ENCODE measurements at regions not wholly inside any gene's neighbourhood (a gene's known extent, or its start where the extent isn't known, plus 50 kb on each side); places are given as distances from the start of the nearest gene placed in this dataset.

DNA sequence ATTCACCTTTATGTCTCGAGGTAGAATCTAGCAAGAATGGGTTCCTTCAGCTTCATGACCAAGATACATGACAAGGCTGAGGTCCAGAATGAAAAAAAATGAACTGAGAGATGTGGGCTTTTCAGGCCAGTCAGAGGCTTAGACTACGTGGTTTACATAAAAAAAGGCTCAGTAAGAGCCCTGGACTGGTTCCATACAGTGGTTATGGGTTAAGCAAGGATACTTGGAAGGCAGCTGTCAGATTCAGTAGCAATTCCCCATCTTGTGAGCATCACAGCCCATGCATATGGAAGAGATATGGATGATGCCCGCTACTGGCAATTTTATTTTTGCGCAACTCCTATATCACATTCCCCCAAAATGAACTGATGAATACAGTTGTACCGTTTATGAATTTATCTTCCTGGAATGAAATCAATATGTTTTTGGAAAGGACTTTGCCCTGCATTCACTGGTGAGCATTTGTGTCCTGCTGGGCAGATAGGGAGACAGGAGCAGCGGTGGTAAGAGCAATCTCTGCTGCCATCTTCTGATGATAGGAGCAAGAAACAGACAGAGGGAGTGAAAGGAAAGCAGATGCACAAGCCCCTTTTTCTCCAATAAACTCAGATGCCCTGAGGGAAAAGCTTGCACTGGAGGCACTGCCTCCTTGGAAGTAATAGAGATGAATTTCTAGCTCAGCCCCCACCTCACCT is 280.4 kb downstream of the GALC start:
- no peak for DNase-seq

DNA sequence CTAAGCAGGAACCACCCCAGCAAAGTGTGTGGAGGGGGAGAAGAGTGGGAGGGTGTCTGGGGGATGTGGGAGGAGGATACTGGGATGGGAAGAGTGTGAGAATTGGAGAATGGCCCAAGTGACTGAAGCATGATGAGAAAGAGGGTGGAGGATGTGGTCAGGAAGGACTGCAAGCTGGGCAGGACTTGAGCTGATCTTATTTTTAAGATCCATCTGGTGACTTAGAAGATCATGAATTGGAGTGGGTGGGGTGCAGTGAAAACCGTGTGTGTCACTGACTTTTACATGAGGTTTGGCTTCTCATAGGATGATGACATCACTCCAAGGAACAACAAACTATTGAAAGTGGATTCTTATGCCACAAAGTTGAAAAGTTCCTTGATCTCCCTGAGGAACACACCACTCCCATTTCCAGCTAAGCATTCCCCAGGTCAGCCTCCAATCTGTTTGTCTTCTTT is 287.5 kb downstream of the GALC start:
- DNase-seq, result no peak

DNA sequence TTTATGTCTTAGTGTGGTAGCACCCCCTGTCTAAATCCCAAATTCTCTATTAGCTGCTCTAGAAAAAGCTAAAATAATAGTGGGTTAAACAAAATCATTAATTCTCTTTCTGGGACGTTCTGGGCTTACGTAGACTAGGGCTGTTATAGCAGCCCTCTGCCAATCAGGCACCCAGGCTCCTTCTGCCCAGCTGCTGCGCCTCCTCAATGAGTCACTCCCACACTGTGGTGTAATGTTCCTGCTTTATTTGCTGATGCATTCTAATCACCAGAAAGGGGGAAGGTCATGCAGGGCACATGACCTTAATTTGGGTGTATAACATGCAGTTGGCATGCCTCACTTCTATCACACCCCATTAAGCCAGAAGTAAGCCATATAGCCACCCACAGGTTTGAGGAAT is 294.5 kb downstream of the GALC start:
- DNase-seq, result no peak

DNA sequence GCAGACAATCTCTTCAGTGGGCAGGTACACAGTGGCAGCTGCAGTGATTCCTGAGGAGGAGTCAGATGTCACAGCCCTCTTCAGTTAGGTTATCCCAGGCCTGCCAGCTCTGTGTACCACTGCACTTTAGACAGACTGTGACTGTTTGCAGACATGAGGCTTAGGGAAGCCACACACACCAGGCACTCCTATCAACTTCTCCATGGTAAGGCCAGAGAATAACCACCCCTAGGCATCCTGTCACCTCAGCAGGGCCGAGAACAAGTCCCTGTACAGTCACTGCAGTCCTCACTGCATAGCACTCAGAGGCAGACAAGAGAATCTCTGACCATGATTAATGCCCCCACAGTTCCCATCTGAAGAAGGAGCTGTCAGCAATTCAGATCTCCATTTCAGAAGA is 296.5 kb downstream of the GALC start:
- DNase-seq, result peak; percentile 73

DNA sequence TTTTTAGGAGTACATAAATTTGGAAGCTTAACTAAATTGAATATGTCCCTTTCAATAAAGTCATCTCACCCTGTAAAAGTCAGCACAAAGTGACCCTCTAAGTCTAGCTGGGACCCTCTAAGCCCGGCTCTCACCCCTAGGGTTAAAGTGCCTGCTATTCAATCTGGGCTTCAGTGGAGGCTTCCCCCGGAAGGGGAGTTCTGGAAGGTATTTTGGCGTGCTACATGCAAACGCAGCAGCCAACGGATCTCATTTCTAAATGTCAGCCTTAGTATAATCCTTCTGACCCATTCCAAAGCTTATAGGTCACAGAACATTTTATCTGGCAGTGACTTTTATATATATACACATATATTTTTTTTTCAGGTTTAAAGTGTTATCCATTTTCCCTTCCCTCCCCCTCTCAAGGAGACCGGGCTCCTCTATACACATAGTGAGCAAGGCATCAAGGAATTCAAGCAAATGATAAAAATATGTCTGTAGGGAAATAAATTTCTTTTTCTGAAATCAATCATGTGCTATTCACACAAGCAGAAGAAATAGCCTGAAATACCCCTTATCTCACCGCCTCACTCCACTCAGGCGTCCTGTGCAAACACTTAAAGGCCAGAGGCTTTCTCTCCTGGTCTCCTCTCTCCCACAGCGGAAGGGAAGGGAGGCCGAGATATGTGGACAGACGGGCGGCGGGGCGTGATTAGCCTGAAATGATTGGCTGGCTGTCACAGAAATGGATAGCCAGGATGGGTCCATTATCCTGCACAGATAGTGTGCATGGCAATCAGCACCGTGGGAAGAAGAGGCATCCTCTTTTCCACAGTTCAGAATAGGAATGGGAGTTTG is 301.7 kb downstream of the GALC start:
- no peak for DNase-seq

DNA sequence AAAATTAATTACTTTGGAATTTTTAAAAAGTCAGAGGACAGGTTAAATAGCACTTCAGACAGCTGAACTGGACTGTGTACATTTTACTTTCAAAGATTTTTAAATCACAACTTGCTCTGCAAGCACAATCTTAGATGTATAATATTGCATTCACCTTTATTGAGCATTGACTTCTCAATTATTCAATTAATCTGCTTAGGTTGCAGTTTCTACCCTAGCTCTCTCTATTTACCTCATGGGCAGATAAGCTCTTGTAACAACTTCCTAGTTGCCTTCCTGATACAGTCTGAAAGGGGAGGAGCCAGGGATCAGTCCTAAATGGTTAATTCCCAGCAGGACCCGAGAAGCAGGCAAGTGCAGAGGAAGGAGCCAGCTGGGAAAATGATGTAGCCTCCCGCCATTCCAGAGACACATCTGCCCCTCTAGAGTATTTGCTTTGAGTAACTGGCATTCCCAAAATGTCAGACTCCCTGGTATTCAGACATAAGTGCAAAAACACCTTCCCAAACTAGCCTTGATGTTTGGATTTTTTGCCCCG is 302.8 kb downstream of the GALC start:
- DNase-seq, result peak; percentile 75

DNA sequence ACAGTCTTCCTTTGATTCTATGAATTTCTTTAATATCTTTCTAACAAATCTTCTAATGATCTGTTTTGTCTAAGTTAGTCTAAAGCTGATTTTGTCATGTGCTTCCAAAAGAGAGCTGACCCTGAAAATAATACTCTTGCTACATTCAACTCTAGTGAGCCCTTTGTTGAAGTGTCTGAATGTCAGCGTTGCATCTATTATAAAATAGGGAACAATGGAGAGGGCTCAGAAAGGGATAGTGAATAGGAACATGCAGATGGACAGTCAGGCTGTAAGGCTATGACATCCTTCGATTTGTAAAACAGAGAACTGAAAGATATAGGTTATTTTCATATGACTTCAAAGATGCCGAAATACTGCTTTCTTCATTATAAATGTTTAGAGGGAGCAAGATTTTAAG is 304.5 kb downstream of the GALC start:
- DNase-seq, result no peak

DNA sequence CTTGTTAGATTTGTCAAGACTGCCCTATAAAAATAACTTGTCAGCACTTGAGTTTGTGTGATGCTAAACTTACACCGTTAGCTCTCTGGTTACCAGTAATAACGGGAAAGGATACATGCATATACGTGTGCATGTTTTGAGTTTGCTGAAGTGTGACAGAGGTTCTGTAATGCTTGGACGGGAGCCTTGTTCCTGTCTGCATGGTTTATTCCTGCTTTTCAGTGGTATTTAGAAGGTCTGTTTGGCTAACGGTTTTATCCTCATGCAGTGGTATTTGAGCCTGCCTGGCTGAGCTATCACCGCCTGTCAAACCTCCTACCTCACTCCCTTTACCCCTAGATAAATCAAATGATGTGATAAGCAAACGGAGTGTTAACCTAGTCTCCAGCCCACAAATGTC is 305.6 kb downstream of the GALC start:
- DNase-seq, result no peak

DNA sequence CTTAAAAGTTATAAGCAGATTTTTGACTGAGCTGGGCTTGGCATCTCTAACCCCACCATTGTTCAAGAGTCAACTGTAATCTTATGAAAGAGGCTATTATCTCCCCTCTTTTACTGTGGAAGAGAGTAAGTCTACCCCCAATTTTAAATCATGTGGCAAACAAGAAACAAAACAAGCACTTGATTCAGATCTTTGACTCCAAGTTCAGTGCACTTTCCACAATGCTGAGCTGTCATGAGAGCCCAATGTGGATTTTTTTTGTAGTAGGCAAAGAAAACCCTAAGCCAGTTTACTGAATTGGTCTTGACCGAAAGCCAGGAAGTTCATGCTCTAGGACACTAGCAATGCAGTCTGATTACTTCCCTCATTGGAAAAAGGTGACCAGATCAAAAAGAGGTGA is 306.2 kb downstream of the GALC start:
- no peak for DNase-seq

DNA sequence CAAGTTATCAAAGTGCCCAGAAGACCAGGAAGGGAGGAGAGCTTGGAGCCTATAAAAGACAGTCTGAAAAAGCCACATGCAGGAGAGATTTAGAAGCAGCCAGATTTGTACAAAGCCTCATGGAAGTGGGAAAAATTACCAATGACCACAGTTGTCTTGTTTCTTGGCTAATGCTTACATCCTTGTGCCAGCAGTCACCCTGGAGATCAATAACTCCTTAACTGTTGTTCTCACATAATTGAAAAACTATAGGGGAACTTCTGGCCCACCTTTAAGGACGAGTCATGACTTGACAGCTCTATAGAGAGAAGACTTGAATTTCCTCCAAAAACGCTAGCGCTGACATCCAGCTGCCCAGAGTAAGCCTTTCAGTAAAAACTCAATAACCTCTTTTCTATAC is 313.1 kb downstream of the GALC start:
- DNase-seq, result no peak

DNA sequence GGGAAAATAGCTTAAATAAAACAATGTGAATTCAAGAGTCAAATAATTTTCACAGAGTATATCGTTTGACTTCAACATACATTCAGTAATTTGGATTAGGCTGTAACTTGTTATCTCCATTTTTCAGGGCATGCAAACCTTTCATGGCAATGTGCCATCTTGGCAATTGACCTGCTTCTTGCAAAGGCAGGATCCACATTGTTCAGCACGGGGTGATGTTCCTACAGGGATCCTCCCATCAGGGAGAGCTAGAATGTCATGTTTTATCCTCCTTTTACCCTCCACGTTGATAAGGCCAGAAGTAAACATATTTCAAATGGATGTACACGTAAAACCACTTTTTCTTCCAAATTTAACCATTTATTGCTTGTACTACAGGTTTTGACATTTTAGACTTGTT is 314.4 kb downstream of the GALC start:
- no peak for DNase-seq

DNA sequence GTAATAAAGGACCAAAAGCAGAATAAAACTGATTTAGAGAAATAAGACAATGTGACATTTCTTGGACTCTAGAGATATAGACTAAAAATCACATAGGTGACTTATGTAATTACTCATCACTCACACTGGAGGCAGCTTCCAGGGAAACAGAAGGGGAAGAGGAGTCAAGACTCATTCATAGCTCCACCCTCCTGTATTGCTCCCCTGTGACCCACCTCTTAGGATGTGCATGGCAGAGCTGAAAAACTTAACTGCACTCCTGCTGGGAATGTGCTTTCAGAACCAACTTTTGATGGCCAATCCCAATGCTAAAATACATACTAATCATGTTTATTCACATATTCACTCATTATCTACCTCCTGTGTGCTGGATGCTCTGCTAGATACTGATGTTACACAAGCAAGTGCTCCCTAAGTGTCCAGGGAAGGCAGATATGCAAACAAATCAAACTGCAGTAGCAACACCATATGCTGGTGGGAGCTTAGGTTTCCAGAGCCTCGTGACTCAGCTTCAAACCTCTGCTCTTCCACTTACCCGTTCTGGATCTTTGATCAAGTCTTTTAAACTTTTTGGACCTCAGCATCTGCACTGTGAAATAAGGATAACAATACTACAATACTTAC is 316.1 kb downstream of the GALC start:
- DNase-seq, result peak; percentile 70

DNA sequence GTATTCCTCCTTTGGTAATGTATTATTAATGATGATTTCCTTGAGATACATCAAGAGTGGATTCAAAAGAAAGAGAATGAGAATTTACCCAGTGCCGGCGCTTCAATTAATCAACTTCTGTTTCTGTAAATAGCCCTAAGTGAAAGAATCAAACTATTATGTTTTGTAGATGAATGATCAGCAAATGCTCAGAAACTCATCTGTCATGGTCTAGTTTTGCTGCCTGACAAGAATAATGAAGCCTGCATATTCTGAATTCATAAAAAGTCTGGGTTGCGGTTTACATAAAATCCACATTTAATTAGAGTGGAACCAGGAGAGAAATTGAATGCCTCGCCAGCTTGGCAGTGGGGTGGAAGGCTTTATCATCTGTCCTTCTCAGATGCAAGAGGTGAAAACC is 325.3 kb downstream of the GALC start:
- no peak for DNase-seq

DNA sequence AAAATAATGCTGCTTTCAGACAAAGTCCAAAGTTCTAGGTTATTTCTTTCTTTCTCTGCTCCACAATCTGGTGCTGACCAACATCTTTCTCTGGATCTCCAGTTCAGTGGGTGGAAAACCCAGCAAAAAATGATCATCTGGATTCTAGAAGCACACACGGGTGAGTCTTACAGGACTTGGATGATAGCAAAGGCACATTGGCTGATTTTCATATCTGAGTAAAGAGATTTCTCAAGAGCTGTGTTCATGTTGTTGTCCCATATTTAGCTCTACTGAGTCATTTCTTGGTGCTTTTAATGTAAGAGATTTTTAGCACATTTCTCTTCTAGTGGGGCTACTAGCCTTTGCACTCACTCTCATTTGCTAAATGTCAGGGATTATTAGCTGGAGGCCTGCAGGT is 336.7 kb downstream of the GALC start:
- DNase-seq, result no peak

DNA sequence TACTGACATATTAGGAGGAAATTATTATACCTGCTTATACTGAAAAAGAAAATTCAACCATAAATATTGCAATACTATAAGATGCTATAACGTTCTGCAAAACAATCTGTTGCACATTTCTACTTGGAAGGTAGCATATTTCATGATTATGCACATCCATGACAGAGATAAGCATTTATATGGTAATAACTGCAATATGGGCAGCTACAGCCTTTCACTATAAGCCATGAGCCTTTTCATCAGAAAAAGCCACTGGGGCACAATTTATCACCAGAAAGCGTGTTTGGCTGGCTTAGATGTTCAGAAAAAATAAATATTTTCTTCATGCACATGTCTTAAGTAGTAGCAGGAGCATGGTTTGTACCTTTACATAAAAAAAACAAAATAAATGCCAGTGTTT is 340.7 kb downstream of the GALC start:
- DNase-seq, result no peak

DNA sequence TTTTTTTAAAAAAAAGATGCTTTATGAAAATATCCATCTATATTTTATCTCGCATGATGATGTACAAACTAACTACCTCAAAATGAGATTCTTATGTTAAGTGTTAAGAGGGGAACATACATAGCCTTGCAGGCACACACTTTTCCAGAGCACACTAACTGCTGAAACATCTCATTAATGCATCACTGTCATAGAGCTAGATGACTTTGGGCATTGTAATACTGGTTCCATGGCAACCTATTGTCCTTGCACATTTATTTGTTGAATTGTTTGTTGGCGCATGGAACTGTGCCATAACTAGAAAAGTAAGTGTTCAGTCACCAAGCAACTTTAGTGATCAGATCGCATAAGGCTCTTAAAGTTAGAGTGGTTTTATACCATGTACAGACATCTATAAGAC is 348.3 kb downstream of the GALC start:
- DNase-seq, result no peak

DNA sequence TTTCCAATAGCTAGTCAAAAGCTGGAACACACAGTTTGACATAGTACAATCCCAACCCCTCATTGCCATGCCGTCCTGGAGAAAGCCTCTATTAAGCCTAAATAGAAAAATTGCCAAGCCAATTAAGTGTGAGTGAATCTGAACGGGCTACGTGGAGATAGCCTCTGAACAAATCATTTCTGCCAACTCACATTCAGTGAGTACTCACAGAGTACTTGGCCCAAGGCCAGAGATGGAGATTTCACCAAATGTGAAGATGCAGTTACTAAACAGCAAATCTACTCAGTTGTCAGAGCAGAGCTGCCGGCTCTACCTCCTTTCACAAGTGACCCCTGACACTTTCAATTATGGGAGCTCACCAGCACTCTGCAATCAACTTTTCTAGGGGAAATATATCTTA is 350.0 kb downstream of the GALC start:
- DNase-seq, result peak; percentile 35

DNA sequence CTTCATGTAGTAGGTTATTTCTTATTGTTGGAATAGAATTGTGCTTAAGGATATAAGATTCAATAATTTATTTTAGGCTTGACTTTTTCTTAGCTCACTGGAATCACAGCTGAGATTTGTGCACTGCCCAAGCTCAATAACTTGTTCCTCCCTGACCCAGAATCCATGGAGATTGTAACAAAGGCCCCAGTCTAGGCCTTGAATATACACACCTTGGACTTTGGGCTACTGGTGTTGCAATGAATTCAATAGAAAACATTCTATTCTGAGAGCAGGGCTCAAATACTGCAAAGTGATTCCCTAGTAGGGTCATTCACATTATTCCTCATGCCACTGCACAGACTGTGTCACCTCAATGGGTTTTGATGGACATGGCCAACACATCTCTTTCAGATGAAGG is 352.4 kb downstream of the GALC start:
- no peak for DNase-seq

DNA sequence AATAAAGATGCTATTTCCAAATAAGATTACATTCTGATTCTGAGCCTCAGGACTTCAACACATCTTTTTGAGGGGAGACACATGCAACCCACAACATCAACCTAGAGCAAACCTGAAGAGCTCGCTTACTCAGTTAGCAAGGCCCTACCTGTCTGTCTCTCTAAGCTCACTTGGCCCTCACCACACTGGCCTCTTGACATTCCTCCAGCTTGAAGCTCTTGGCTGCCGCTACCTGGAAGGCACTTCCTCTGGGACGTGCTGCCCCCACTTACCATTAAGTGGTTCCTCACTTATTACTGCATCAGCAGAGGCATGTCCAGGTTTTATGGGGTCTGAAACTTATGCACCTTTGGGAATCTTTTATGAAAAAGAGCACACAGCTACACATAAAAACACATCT is 354.8 kb downstream of the GALC start:
- no peak for DNase-seq

DNA sequence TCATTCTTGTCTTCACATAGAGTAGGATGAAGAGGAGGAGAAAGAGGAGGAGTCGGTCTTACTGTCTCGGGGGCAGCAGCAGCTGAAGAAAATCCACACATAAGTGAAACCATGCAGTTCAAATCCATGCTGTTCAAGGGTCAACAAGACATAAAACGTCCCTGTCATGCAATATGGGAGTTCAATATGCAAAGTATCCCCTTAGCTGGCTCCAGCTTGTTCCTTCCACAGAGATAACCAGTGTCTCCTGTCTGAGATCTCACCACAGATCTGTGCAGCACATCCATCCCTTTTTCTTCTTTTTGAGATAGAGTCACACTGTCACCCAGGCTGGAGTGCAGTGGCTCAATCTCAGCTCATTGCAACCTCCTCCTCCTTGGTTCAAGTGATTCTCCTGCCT is 357.5 kb downstream of the GALC start:
- DNase-seq, result no peak

DNA sequence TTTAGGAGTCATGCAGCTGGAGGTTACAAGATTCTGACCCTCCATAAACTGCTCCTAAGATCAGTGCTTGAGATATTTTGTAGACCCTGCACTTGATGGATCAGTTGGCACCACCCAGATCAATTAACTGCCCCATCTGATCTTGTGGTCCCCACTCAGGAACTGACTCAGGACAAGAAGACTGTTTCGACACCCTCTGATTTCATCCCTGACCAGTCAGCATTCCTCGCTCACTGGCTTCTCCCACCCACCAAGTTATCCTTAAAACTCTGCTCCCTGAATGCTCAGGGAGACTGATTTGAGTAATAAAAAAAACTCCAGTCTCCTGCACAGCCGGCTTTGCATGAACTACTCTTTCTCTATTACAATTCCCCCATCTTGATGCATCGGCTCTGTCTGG is 360.2 kb downstream of the GALC start:
- no peak for DNase-seq

DNA sequence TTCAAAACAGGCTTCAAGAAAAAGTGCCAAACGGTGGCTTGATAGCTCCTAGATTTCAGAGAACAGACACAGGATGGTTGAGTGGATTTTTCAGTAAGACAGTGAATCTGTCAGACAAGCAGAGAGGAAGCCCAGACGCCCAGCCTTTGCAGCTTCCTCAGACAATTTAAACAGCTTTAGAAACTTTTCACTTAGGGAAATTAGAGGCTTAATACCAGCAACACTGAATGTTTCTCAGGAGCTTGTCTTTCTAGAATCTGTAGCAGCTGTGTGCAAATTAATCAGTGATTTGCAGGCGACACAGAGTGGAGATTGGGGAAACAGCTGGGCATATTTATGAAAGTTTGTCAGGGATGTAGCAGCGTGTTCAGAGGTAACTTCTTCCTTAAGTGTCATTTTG is 362.1 kb downstream of the GALC start:
- no peak for DNase-seq

DNA sequence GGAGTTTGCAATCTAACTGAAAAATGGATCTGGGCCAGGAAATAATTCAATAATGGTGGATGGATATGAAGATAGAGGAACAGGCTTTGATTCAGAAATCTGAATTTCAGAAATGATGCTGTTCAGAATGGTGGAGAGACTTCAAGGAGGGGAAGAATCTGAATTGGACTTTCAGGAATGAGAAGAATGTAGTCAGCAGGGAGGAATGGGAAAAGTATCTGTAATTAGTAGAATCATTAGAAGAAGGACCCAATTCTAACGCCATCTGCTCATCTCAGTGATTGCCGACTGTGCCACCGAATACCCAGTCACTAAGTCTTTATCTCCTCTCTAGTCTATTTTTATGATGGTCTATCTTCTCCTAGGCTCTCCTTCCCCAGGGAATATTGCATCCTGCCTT is 363.2 kb downstream of the GALC start:
- no peak for DNase-seq

DNA sequence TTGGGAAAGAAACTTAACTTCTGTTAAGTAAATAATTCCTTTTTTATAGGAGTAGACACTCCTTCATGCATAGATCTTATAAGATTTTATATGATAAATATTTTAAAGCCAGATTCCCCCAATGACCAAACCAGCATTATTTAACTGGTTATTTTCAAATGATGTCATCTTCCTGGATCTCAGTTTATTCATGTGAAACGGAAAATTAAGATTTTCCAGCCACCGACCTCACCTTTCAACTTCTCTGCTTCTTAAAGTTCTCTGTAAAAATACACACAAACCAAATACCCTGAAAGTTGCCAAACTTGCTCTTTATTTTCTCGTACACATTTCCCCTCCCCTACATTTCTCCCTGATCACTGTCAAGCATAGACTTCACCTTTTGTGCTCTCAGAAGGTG is 364.2 kb downstream of the GALC start:
- DNase-seq, result no peak

All from NCI-H2171 (cell line).